NCI-H2029 treated with DMSO at 0.1 percent for 48 hours (cell line): ENCODE measurements at regions not wholly inside any gene's neighbourhood (a gene's known extent, or its start where the extent isn't known, plus 50 kb on each side); places are given as distances from the start of the nearest gene placed in this dataset.

ENCODE experiments used
- DNase-seq: peaks from one replicate; lab custom pipeline; 2025; lab: John Stamatoyannopoulos, UW

GRCh38 chr15:68525815-68526214, 53.0 kb upstream of the CORO2B start:
- no peak for DNase-seq

GRCh38 chr15:68526269-68526668, 52.5 kb upstream of the CORO2B start:
- DNase-seq = no peak

- no peak for DNase-seq
Measured at GRCh38 chr15:68526784-68527183, 52.0 kb upstream of the CORO2B start.

GRCh38 chr15:68528626-68529290, 50.0 kb upstream of the CORO2B start:
- no peak for DNase-seq
